OCI-LY1 (cell line): ENCODE measurements at regions not wholly inside any gene's neighbourhood (a gene's known extent, or its start where the extent isn't known, plus 50 kb on each side); places are given as distances from the start of the nearest gene placed in this dataset.

Source experiments
- CTCF ChIP-seq: fragments of 200-600 bp; sonication (generic), shearing (Covaris generic); IDR thresholded peaks from 2 replicates; pipeline ENCODE4 v1.5.1; 2017; ENCODE audit warnings: mild to moderate bottlenecking, antibody characterized with exemption, low read length, moderate library complexity, mixed read lengths
- EZH2 ChIP-seq: fragments of 200-600 bp; sonication (generic), shearing (Covaris generic); IDR thresholded peaks from 2 replicates; pipeline ENCODE4 v1.8.0; 2017; ENCODE audit warnings: borderline replicate concordance, mixed run types, mild to moderate bottlenecking, antibody characterized with exemption, low read length, moderate library complexity, mixed read lengths

- TF ChIP-seq CTCF: no peak
- no peak for TF ChIP-seq EZH2
Measured at GRCh38 chr5:28284788-28285187, 1246.4 kb upstream of the CDH9 start.
